Activated T-helper 2 cell treated with anti-CD3 and anti-CD28 coated beads, Interferon-gamma antibody, Interleukin-2, Interleukin-4, amounts not matched to agents 10 μg/mL and 5 μg/mL and 100 μg/mL, durations not matched to agents 14 hours and 24 hours and 36 hours (primary cell): ENCODE measurements at regions not wholly inside any gene's neighbourhood (a gene's known extent, or its start where the extent isn't known, plus 50 kb on each side); places are given as distances from the start of the nearest gene placed in this dataset.
"Not testable (repeated sequence)": the region's sequence is repeated elsewhere in the genome, so short reads cannot be mapped to it uniquely, and the experiment has no call there.

ENCODE experiments used
- DNase-seq: peaks from one replicate; pipeline ENCODE4 v3.0.0; 2021; ENCODE audit warnings: low spot score
- H3K27ac Mint-ChIP-seq: one replicate; pipeline ENCODE4 v1.8.0; 2021; ENCODE audit warnings: mixed read lengths
- H3K27me3 Mint-ChIP-seq: one replicate; pipeline ENCODE4 v1.8.0; 2021; ENCODE audit warnings: low read depth, mixed read lengths
- H3K36me3 Mint-ChIP-seq: one replicate; pipeline ENCODE4 v1.8.0; 2021; ENCODE audit warnings: low read depth, mixed read lengths
- H3K4me1 Mint-ChIP-seq: one replicate; pipeline ENCODE4 v1.8.0; 2021; ENCODE audit warnings: low read depth, mixed read lengths
- H3K4me3 Mint-ChIP-seq: one replicate; pipeline ENCODE4 v1.8.0; 2021; ENCODE audit warnings: low read depth, mild to moderate bottlenecking, moderate library complexity, mixed read lengths
- H3K9me3 Mint-ChIP-seq: one replicate; pipeline ENCODE4 v1.8.0; 2021; ENCODE audit warnings: mixed read lengths
- intact Hi-C: fragments of 100-400 bp; cut with micrococcal nuclease; formaldehyde crosslinking; loops from one replicate; pipeline ENCODE4 v1.15.1; 2023

GRCh38 chr1:232335741-232336293 lies 294.1 kb downstream of the SIPA1L2 start:
- H3K36me3 Mint-ChIP-seq: no peaks in the 10 kb centered on the region
- H3K27ac Mint-ChIP-seq: no peak overlapping the region
- H3K4me1 Mint-ChIP-seq: peaks cover 6% of the 10 kb centered on the region
- no peaks in the 10 kb centered on the region for H3K27me3 Mint-ChIP-seq
- no peak overlapping the region for H3K4me3 Mint-ChIP-seq
- intact Hi-C loops: no loop called here
- no peaks in the 10 kb centered on the region for H3K9me3 Mint-ChIP-seq
- DNase-seq: no peak

GRCh38 chr1:232335261-232335660 lies 294.7 kb downstream of the SIPA1L2 start:
- Mint-ChIP-seq H3K9me3 (no peaks in the 10 kb centered on the region), H3K27ac (no peak overlapping the region), H3K4me3 (no peak overlapping the region), H3K4me1 (peaks cover 6% of the 10 kb centered on the region), H3K36me3 (no peaks in the 10 kb centered on the region), H3K27me3 (no peaks in the 10 kb centered on the region)
- no peak for DNase-seq
- intact Hi-C loops: no loop called here

GRCh38 chr1:232334811-232335210 lies 295.1 kb downstream of the SIPA1L2 start:
- Mint-ChIP-seq H3K4me1 (peaks cover 6% of the 10 kb centered on the region), H3K27me3 (no peaks in the 10 kb centered on the region), H3K9me3 (no peaks in the 10 kb centered on the region), H3K4me3 (no peak overlapping the region), H3K27ac (no peak overlapping the region), H3K36me3 (no peaks in the 10 kb centered on the region)
- intact Hi-C loops: no loop called here
- DNase-seq: no peak

DNA sequence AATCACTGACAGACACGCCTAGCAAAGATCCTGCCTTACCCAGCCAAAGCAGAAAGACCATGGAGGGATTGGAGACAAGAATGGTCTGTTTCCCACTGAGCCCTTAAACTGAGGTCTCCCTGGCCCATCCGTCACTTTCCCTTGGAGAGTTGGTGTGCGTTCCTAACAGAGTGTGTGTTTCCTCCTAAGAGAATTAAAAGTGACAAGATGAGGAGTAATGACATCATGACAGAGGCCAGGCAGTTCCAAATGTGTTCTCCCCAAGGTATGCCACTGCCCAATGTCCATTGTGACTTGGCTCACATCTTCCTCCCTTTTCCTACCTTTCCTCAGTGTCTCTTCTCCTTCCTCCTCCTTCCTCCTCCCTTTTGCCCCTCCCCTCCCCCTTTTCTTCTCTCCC lies 295.7 kb downstream of the SIPA1L2 start:
- Mint-ChIP-seq H3K9me3 (no peaks in the 10 kb centered on the region), H3K4me1 (peaks cover 6% of the 10 kb centered on the region), H3K27me3 (no peaks in the 10 kb centered on the region), H3K27ac (no peak overlapping the region), H3K4me3 (no peak overlapping the region), H3K36me3 (no peaks in the 10 kb centered on the region)
- intact Hi-C loops: no loop called here
- DNase-seq: no peak

DNA sequence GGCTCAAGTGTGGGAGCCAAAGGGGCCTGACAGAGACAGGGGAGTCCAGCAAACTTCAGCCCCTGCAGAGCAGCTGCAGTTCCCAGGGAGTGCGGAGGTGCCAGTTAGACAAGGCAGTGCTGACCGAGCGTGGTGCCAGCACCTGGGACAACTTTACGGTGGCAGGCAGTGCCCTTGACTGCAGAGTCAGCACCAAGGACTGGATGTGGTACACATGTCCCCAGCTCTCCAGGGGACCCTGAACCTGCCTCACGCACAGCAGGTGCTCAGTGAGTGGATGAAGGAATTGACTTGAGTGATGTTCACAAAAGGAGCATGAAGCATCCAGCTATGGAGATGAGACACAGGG lies 296.5 kb downstream of the SIPA1L2 start:
- intact Hi-C loops: no loop called here
- no peak overlapping the region for H3K27ac Mint-ChIP-seq
- H3K4me3 Mint-ChIP-seq: no peak overlapping the region
- H3K4me1 Mint-ChIP-seq: peaks cover 6% of the 10 kb centered on the region
- H3K36me3 Mint-ChIP-seq: no peaks in the 10 kb centered on the region
- no peak for DNase-seq
- no peaks in the 10 kb centered on the region for H3K27me3 Mint-ChIP-seq
- no peaks in the 10 kb centered on the region for H3K9me3 Mint-ChIP-seq

DNA sequence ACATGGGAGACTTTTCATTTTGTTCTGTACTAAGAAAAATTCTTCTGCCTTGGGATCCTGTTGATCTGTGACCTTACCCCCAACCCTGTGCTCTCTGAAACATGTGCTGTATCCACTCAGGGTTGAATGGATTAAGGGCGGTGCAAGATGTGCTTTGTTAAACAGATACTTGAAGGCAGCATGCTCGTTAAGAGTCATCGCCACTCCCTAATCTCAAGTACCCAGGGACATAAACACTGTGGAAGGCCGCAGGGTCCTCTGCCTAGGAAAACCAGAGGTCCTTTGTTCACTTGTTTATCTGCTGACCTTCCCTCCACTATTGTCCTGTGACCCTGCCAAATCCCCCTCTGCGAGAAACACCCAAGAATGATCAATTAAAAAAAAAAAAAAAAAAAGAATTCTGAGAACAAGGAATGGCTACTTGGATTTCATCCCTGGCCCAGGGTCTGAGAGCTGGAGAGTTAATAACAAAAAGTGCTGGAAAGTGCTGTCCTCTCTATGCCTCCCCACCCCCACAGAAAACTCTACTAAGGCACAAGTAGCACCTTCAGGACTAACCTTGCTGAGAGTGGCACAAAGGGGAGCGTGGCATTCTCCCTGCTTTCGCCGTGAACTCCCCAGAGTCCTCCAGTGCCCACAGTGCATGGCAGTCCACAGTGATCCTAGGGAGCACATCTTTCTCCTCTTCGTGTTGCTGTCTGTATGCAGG lies 297.1 kb downstream of the SIPA1L2 start:
- H3K4me3 Mint-ChIP-seq, intact Hi-C loops, H3K4me1 Mint-ChIP-seq, H3K36me3 Mint-ChIP-seq, H3K9me3 Mint-ChIP-seq, H3K27ac Mint-ChIP-seq, H3K27me3 Mint-ChIP-seq, DNase-seq: not testable (repeated sequence)

DNA sequence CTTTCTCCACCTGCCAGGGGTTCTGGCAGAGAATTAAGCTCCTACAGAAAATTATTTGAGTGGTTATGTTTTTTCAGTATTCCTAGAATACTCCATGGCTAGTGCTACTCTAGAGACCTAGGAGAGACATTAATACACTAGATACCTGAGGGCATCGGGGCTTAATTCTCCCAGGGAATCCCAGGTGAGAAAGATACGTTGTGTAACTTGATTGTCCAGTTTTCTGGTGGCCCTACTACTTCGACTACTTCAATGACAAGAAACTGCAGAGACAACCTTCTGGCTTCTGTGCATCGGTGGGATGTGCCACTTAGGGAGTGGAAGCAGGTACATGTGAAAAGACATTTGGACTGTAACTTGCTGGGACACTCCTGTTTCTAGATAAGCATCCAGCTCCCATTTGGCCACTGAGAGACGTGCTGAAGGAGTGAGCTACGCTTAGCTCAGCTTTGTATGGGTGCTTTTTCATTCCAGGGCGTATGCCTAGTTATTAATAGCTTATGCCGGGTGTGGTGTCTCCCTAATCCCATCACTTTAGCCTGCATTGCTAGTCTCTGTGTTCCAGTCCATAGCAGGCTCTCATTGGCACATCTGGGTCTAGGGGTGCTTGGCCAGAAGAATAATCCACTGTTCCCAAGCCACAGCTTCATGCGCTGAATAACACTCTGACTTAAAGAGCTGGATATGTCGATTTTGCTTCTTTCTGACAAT lies 300.7 kb downstream of the SIPA1L2 start:
- Mint-ChIP-seq H3K4me3 (no peak overlapping the region), H3K4me1 (no peaks in the 10 kb centered on the region), H3K36me3 (no peaks in the 10 kb centered on the region), H3K9me3 (no peaks in the 10 kb centered on the region), H3K27me3 (no peaks in the 10 kb centered on the region), H3K27ac (no peak overlapping the region)
- DNase-seq: no peak
- intact Hi-C loops: no loop called here

GRCh38 chr1:232328486-232329102 lies 301.3 kb downstream of the SIPA1L2 start:
- intact Hi-C loops: no loop called here
- Mint-ChIP-seq H3K27ac (no peak overlapping the region), H3K9me3 (no peaks in the 10 kb centered on the region), H3K36me3 (no peaks in the 10 kb centered on the region), H3K27me3 (no peaks in the 10 kb centered on the region), H3K4me3 (no peak overlapping the region), H3K4me1 (no peaks in the 10 kb centered on the region)
- no peak for DNase-seq

GRCh38 chr1:232327899-232328298 lies 302.0 kb downstream of the SIPA1L2 start:
- Mint-ChIP-seq H3K4me1 (no peaks in the 10 kb centered on the region), H3K27ac (no peak overlapping the region), H3K36me3 (no peaks in the 10 kb centered on the region), H3K9me3 (no peaks in the 10 kb centered on the region), H3K27me3 (no peaks in the 10 kb centered on the region), H3K4me3 (no peak overlapping the region)
- intact Hi-C loops: no loop called here
- DNase-seq: no peak

GRCh38 chr1:232327269-232327668 lies 302.7 kb downstream of the SIPA1L2 start:
- intact Hi-C loops: no loop called here
- Mint-ChIP-seq H3K4me3 (no peak overlapping the region), H3K9me3 (no peaks in the 10 kb centered on the region), H3K36me3 (no peaks in the 10 kb centered on the region), H3K4me1 (no peaks in the 10 kb centered on the region), H3K27ac (no peak overlapping the region), H3K27me3 (peaks cover 4% of the 10 kb centered on the region)
- no peak for DNase-seq

DNA sequence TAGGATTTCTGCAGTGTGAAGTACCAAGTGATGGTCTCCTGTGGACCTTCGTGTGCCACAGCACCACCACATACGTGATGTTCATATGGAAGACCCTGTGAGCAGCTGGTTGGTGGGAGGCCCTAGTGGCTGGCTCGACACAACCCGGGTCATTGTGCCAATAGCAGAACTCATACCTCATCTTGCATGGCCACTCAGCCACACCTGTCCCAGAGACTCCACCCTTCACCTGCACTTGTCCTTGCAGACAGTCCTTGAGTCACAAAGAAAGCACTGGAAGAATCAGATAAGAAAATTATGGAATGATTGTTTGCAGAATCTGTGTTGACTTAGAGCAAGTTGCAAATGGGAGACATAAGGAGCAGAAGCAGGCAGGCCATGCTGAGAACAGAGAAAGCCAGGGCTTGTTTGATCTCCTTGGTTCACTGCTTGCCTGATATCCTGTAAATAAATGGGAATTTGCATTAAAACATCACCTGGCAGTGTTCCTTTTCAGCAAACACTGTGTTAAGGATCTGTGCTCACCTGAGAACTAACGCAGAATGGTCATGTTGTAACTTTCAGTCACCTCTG lies 307.7 kb downstream of the SIPA1L2 start:
- no peaks in the 10 kb centered on the region for H3K36me3 Mint-ChIP-seq
- H3K27ac Mint-ChIP-seq: no peak overlapping the region
- H3K9me3 Mint-ChIP-seq: no peaks in the 10 kb centered on the region
- DNase-seq: no peak
- intact Hi-C loops: no loop called here
- H3K4me3 Mint-ChIP-seq: no peak overlapping the region
- H3K4me1 Mint-ChIP-seq: no peaks in the 10 kb centered on the region
- H3K27me3 Mint-ChIP-seq: peaks cover 7% of the 10 kb centered on the region

GRCh38 chr1:232319518-232320210 lies 310.3 kb downstream of the SIPA1L2 start:
- intact Hi-C loops: no loop called here
- H3K4me3 Mint-ChIP-seq: no peak overlapping the region
- H3K9me3 Mint-ChIP-seq: no peaks in the 10 kb centered on the region
- peaks cover 7% of the 10 kb centered on the region for H3K27me3 Mint-ChIP-seq
- no peak overlapping the region for H3K27ac Mint-ChIP-seq
- H3K36me3 Mint-ChIP-seq: no peaks in the 10 kb centered on the region
- no peak for DNase-seq
- no peaks in the 10 kb centered on the region for H3K4me1 Mint-ChIP-seq
